GM12878 (cell line): ENCODE measurements at regions not wholly inside any gene's neighbourhood (a gene's known extent, or its start where the extent isn't known, plus 50 kb on each side); places are given as distances from the start of the nearest gene placed in this dataset.

ENCODE experiments used
- ATAC-seq: fragments of 200-7000 bp; cut with Tn5 transposase; 3 replicates; pipeline ENCODE4 v1.9.1; 2020; ENCODE audit warnings: mild to moderate bottlenecking, moderate library complexity
- BruUV-seq: library from RNA; stranded (reverse); fragments of 400-500 nt; replicated peaks from 2 replicates; lab custom pipeline; 2021; lab: Mats Ljungman, UMichigan
- CTCF ChIA-PET: fragments of 300-600 bp; sonication (Branson Sonifier 250); formaldehyde crosslinking; extraction: SDS; loops from one replicate; lab custom pipeline; 2021; ENCODE audit warnings: inconsistent platforms; lab: Yijun Ruan, JAX
- POLR2A ChIA-PET: fragments of 350-600 bp; formaldehyde crosslinking; extraction: SDS; loops from one replicate; lab custom pipeline; 2021; ENCODE audit warnings: inconsistent platforms; lab: Charles Lee
- RAD21 ChIA-PET: fragments of 300-600 bp; sonication (Branson Sonifier 250); formaldehyde crosslinking; loops from one replicate; lab custom pipeline; 2023; ENCODE audit warnings: antibody characterized with exemption; ENCODE audit not compliant: unreplicated experiment; lab: Charles Lee
- SMC1A ChIA-PET: fragments of 300-600 bp; sonication (Branson Sonifier 250); formaldehyde crosslinking; loops from one replicate; lab custom pipeline; 2023; ENCODE audit not compliant: unreplicated experiment, uncharacterized antibody; lab: Charles Lee
- DNase-seq: peaks from one replicate; pipeline ENCODE4 v3.0.0-alpha.2; 2011; ENCODE audit warnings: low read depth, low spot score
- FAIRE-seq: peaks from 3 replicates; lab custom pipeline; 2011; peaks lifted over from hg19 to GRCh38; lab: Jason Lieb, UNC
- H2AFZ ChIP-seq: 2 replicates; pipeline ENCODE4 v1.6.0; 2011; ENCODE audit warnings: low read depth, low read length, control low read depth; ENCODE audit not compliant: control insufficient read depth
- H3K27ac ChIP-seq: 2 replicates; pipeline ENCODE4 v1.5.1; 2011; ENCODE audit warnings: control low read depth; ENCODE audit not compliant: control insufficient read depth, insufficient read depth
- H3K27me3 ChIP-seq, 2 experiments: replicated peaks in 1 of 2; 2 replicates each; pipeline versions ENCODE4 v1.6.0 to v1.6.1; 2011; ENCODE audit warnings: low read length in 1 of 2; ENCODE audit not compliant: control insufficient read depth in 2 of 2, insufficient read depth in 2 of 2
- H3K36me3 ChIP-seq, 2 experiments: 2 replicates each; pipeline ENCODE4 v1.5.1; 2011; ENCODE audit warnings: low read length in 1 of 2; ENCODE audit not compliant: control insufficient read depth in 2 of 2, insufficient read depth in 2 of 2
- H3K4me1 ChIP-seq: 2 replicates; pipeline ENCODE4 v1.6.1; 2011; ENCODE audit warnings: mild to moderate bottlenecking, low read length, moderate library complexity, mixed read lengths; ENCODE audit not compliant: control insufficient read depth, insufficient read depth
- H3K4me2 ChIP-seq: 2 replicates; pipeline ENCODE4 v1.6.0; 2011; ENCODE audit warnings: control low read depth; ENCODE audit not compliant: control insufficient read depth, insufficient read depth
- H3K4me3 ChIP-seq: fragments of 200-600 bp; sonication (generic); 2 replicates; pipeline ENCODE4 v1.5.1; 2016
- H3K79me2 ChIP-seq: 2 replicates; pipeline ENCODE4 v1.6.0; 2011; ENCODE audit warnings: low read length; ENCODE audit not compliant: control insufficient read depth, insufficient read depth
- H3K9ac ChIP-seq: 2 replicates; pipeline ENCODE4 v1.8.0; 2011; ENCODE audit warnings: low read length, control low read depth, mixed read lengths; ENCODE audit not compliant: control insufficient read depth, insufficient read depth
- H3K9me3 ChIP-seq: replicated peaks from 3 replicates; pipeline ENCODE4 v1.5.1; 2011; ENCODE audit warnings: mild to moderate bottlenecking, low read length; ENCODE audit not compliant: control insufficient read depth, insufficient read depth
- H4K20me1 ChIP-seq: 2 replicates; pipeline ENCODE4 v1.6.0; 2011; ENCODE audit not compliant: control insufficient read depth, insufficient read depth
- BACH1 ChIP-seq: fragments of 450-650 bp; IDR thresholded peaks from 2 replicates; pipeline ENCODE4 v1.6.1; 2017; ENCODE audit warnings: mild to moderate bottlenecking, borderline replicate concordance
- BRCA1 ChIP-seq: IDR thresholded peaks from 2 replicates; pipeline ENCODE4 v1.6.1; 2011; ENCODE audit warnings: low read depth, low read length, improper control_type of control experiment
- CHD2 ChIP-seq: IDR thresholded peaks from 2 replicates; pipeline ENCODE4 v1.6.1; 2011; ENCODE audit warnings: low read depth, low read length, improper control_type of control experiment, borderline replicate concordance
- CREM ChIP-seq: IDR thresholded peaks from 2 replicates; pipeline ENCODE4 v1.6.1; 2014; ENCODE audit warnings: antibody characterized with exemption, low read depth
- IRF4 ChIP-seq: IDR thresholded peaks from 2 replicates; pipeline ENCODE4 v1.6.1; 2011; ENCODE audit warnings: low read depth, low read length
- JUND ChIP-seq: IDR thresholded peaks from 2 replicates; pipeline ENCODE4 v1.6.1; 2012; ENCODE audit warnings: low read depth, mild to moderate bottlenecking, low read length, improper control_type of control experiment, moderate library complexity
- NFYB ChIP-seq: IDR thresholded peaks from 2 replicates; pipeline ENCODE4 v1.6.1; 2011; ENCODE audit warnings: low read depth, mild to moderate bottlenecking, low read length, improper control_type of control experiment, moderate library complexity; ENCODE audit not compliant: insufficient read depth
- NR2C2 ChIP-seq: IDR thresholded peaks from 2 replicates; pipeline ENCODE4 v1.6.1; 2011; ENCODE audit warnings: borderline replicate concordance, low read depth; ENCODE audit not compliant: control insufficient read depth, insufficient read length
- NR2F1 ChIP-seq: fragments of 450-650 bp; conservative IDR thresholded peaks from 2 replicates; pipeline ENCODE4 v1.6.1; 2017; ENCODE audit warnings: mild to moderate bottlenecking
- RAD51 ChIP-seq: fragments of 450-650 bp; IDR thresholded peaks from 2 replicates; pipeline ENCODE4 v1.6.1; 2016; ENCODE audit warnings: moderate library complexity, mild to moderate bottlenecking, inconsistent platforms
- RCOR1 ChIP-seq: conservative IDR thresholded peaks from 2 replicates; pipeline ENCODE4 v1.6.1; 2012; ENCODE audit warnings: low read depth, low read length, improper control_type of control experiment
- RELA ChIP-seq: fragments of 450-650 bp; IDR thresholded peaks from 2 replicates; pipeline ENCODE4 v1.8.0; 2014; ENCODE audit warnings: borderline replicate concordance; ENCODE audit not compliant: partially characterized antibody
- SIN3A ChIP-seq: IDR thresholded peaks from 2 replicates; pipeline ENCODE4 v1.6.1; 2012; ENCODE audit warnings: low read depth, low read length, improper control_type of control experiment
- SREBF1 ChIP-seq: IDR thresholded peaks from 2 replicates; pipeline ENCODE4 v1.6.1; 2012; ENCODE audit warnings: mild to moderate bottlenecking, low read length
- SREBF2 ChIP-seq: IDR thresholded peaks from 2 replicates; pipeline ENCODE4 v1.6.1; 2012; ENCODE audit warnings: mild to moderate bottlenecking, low read length
- STAT3 ChIP-seq: IDR thresholded peaks from 2 replicates; pipeline ENCODE4 v1.6.1; 2011; ENCODE audit warnings: low read depth, low read length, improper control_type of control experiment
- ZNF622 ChIP-seq: fragments of 450-650 bp; IDR thresholded peaks from 2 replicates; pipeline ENCODE4 v1.6.1; 2017; ENCODE audit warnings: mild to moderate bottlenecking, inconsistent platforms
- WGBS: methylation state at CpG from one replicate; pipeline ENCODE4 v1.1.6; 2016; ENCODE audit warnings: low lambda C conversion rate; ENCODE audit not compliant: insufficient replicate concordance, insufficient coverage; ENCODE audit errors: missing lambda C conversion rate; 5-methylcytosine and 5-hydroxymethylcytosine counted together
- in situ Hi-C: fragments of 300-500 bp; cut with MboI; formaldehyde crosslinking; loops from 9 replicates; pipeline ENCODE4 v1.14.3; 2018; ENCODE audit warnings: mixed read lengths
- intact Hi-C: fragments of 100-400 bp; cut with micrococcal nuclease; formaldehyde crosslinking; loops from one replicate; pipeline ENCODE4 v1.14.2; 2022; ENCODE audit not compliant: unreplicated experiment
- TF ChIP-seq, protein P1 (sequence below), 3 experiments: IDR thresholded peaks in 2 of 3; conservative IDR thresholded peaks in 1 of 3; 2 replicates each; pipeline ENCODE4 v1.5.1; 2011; ENCODE audit warnings: low read depth in 3 of 3, low read length in 3 of 3, mild to moderate bottlenecking in 3 of 3, control low read depth in 2 of 3, moderate library complexity in 2 of 3, inconsistent platforms in 1 of 3, mixed read lengths in 1 of 3; ENCODE audit not compliant: control insufficient read depth in 2 of 3, insufficient read depth in 1 of 3; ENCODE audit errors: extremely low read depth in 1 of 3
- TF ChIP-seq, protein P2 (sequence below): fragments of 450-650 bp; conservative IDR thresholded peaks from 2 replicates; pipeline ENCODE4 v1.6.1; 2017; ENCODE audit warnings: mild to moderate bottlenecking, moderate library complexity
- TF ChIP-seq, protein P3 (sequence below): IDR thresholded peaks from 2 replicates; pipeline ENCODE4 v1.6.1; 2012; ENCODE audit warnings: low read depth, low read length, improper control_type of control experiment

DNA sequence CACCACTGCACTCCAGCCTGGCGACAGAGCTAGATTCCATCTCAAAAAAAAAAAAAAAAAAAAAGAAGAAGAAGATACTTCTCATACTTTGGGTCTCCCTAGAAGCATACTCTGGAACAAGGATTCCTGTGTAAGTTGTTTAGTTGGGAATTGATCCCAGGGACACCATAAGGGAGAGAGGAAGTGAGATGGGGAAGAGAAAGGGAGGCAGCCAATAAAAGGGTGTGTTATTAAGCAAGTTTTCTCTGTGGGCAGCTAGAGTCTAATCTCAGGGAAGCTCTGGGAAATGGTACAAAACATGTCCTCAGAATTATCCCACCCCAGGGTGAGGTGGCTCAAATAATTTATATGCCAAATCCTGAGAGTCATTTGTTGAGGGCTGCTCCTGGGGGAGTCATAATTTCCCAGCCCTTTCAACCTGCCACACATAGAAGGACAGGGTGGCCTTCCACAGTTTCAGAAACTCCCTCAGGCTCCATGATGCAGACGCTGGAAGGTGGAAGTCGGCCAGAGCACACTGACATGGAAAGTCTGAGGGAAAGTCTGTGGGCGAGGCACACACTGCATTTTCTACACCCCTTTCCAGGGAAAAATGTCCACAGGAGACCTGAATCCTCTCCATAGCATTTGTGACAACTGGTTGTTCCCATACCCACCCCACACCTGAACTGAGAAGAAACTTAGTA lies 86.4 kb upstream of the SLC4A7 start:
- BruUV-seq = no TSS peak
- H3K9me3 ChIP-seq = no peaks in the 10 kb centered on the region
- intact Hi-C loops = no loop called here
- no peaks in the 10 kb centered on the region for H3K27me3 ChIP-seq
- WGBS = 37% methylated on average over 3 of the region's 4 CpGs
- ATAC-seq (no peak), DNase-seq (no peak), FAIRE-seq (no peak)
- no peak overlapping the region for H3K4me2 ChIP-seq
- in situ Hi-C loops = no loop called here
- no peak overlapping the region for H2AFZ ChIP-seq
- TF ChIP-seq RAD51 = no peak
- TF ChIP-seq SIN3A = no peak
- TF ChIP-seq, protein P1, sequence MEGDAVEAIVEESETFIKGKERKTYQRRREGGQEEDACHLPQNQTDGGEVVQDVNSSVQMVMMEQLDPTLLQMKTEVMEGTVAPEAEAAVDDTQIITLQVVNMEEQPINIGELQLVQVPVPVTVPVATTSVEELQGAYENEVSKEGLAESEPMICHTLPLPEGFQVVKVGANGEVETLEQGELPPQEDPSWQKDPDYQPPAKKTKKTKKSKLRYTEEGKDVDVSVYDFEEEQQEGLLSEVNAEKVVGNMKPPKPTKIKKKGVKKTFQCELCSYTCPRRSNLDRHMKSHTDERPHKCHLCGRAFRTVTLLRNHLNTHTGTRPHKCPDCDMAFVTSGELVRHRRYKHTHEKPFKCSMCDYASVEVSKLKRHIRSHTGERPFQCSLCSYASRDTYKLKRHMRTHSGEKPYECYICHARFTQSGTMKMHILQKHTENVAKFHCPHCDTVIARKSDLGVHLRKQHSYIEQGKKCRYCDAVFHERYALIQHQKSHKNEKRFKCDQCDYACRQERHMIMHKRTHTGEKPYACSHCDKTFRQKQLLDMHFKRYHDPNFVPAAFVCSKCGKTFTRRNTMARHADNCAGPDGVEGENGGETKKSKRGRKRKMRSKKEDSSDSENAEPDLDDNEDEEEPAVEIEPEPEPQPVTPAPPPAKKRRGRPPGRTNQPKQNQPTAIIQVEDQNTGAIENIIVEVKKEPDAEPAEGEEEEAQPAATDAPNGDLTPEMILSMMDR (IDR thresholded peaks at IDR 0.05 in 2 of 3, conservative IDR thresholded peaks at IDR 0.05 in 1 of 3; ENCODE audit: control insufficient read depth in 2 of 3, extremely low read depth in 1 of 3, insufficient read depth in 1 of 3, low read depth in 3 of 3, low read length in 3 of 3) = no peak
- no peak for TF ChIP-seq IRF4
- TF ChIP-seq NR2C2 = no peak
- no peak for TF ChIP-seq JUND
- no peak for TF ChIP-seq ZNF622
- no peak for TF ChIP-seq SREBF1
- TF ChIP-seq BACH1 = no peak
- TF ChIP-seq CREM = no peak
- TF ChIP-seq NR2F1 = no peak
- no peak for TF ChIP-seq STAT3
- TF ChIP-seq SREBF2 = no peak
- TF ChIP-seq BRCA1 = no peak
- no peak for TF ChIP-seq NFYB
- TF ChIP-seq RCOR1 = no peak
- TF ChIP-seq, protein P2, sequence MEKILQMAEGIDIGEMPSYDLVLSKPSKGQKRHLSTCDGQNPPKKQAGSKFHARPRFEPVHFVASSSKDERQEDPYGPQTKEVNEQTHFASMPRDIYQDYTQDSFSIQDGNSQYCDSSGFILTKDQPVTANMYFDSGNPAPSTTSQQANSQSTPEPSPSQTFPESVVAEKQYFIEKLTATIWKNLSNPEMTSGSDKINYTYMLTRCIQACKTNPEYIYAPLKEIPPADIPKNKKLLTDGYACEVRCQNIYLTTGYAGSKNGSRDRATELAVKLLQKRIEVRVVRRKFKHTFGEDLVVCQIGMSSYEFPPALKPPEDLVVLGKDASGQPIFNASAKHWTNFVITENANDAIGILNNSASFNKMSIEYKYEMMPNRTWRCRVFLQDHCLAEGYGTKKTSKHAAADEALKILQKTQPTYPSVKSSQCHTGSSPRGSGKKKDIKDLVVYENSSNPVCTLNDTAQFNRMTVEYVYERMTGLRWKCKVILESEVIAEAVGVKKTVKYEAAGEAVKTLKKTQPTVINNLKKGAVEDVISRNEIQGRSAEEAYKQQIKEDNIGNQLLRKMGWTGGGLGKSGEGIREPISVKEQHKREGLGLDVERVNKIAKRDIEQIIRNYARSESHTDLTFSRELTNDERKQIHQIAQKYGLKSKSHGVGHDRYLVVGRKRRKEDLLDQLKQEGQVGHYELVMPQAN = no peak
- TF ChIP-seq, protein P3, sequence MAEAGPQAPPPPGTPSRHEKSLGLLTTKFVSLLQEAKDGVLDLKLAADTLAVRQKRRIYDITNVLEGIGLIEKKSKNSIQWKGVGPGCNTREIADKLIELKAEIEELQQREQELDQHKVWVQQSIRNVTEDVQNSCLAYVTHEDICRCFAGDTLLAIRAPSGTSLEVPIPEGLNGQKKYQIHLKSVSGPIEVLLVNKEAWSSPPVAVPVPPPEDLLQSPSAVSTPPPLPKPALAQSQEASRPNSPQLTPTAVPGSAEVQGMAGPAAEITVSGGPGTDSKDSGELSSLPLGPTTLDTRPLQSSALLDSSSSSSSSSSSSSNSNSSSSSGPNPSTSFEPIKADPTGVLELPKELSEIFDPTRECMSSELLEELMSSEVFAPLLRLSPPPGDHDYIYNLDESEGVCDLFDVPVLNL = no peak
- no peak for TF ChIP-seq CHD2
- TF ChIP-seq RELA = no peak
- H3K4me1 ChIP-seq = no peaks in the 10 kb centered on the region
- H3K27ac ChIP-seq = no peak overlapping the region
- no peaks in the 10 kb centered on the region for H3K79me2 ChIP-seq
- ChIA-PET SMC1A (no interaction called here), POLR2A (interaction anchor here (0.6 kb wide), 1 partner anchor 90 kb away, joined by 5 read pairs; no protein-coding TSS in a partner anchor), RAD21 (no interaction called here), CTCF (no interaction called here)
- H3K9ac ChIP-seq = no peak overlapping the region
- no peak overlapping the region for H3K4me3 ChIP-seq
- no peaks in the 10 kb centered on the region for H4K20me1 ChIP-seq
- no peaks in the 10 kb centered on the region for H3K36me3 ChIP-seq
